KBM-7 (cell line): ENCODE measurements at regions not wholly inside any gene's neighbourhood (a gene's known extent, or its start where the extent isn't known, plus 50 kb on each side); places are given as distances from the start of the nearest gene placed in this dataset.
"Not testable (repeated sequence)": the region's sequence is repeated elsewhere in the genome, so short reads cannot be mapped to it uniquely, and the experiment has no call there.

Experiments used
- DNase-seq: peaks from one replicate; pipeline ENCODE4 v3.0.0-alpha.2; 2015
- in situ Hi-C: fragments of 300-500 bp; cut with MboI; formaldehyde crosslinking; loops from 2 replicates; pipeline ENCODE4 v1.14.3; 2020; ENCODE audit warnings: low sequenced_read_pairs, low pct_unique_long_range_greater_than_20kb, mixed read lengths

GRCh38 chr3:159861369-159861987 is 127.2 kb upstream of the IL12A start:
- in situ Hi-C loops, result no loop called here
- DNase-seq, result no peak

GRCh38 chr3:159865041-159865579 is 123.5 kb upstream of the IL12A start:
- no peak for DNase-seq

GRCh38 chr3:159866201-159866746 is 122.4 kb upstream of the IL12A start:
- in situ Hi-C loops, result no loop called here
- no peak for DNase-seq

More at GRCh38 chr3:159865041-159865579, 123.5 kb upstream of the IL12A start:
- in situ Hi-C loops, result no loop called here

GRCh38 chr3:159867372-159867771 is 121.3 kb upstream of the IL12A start:
- no peak for DNase-seq
- in situ Hi-C loops, result no loop called here

- in situ Hi-C loops, result no loop called here
These were observed 117.9 kb upstream of the IL12A start for GRCh38 chr3:159870723-159871122.

GRCh38 chr3:159872374-159873109 is 116.1 kb upstream of the IL12A start:
- in situ Hi-C loops, result no loop called here
- DNase-seq, result no peak

More at GRCh38 chr3:159870723-159871122, 117.9 kb upstream of the IL12A start:
- DNase-seq, result no peak

- in situ Hi-C loops, result no loop called here
- no peak for DNase-seq
These were observed 113.5 kb upstream of the IL12A start for GRCh38 chr3:159875116-159875515.

- no peak for DNase-seq
- in situ Hi-C loops, result no loop called here
These were observed 110.7 kb upstream of the IL12A start for GRCh38 chr3:159877924-159878323.

GRCh38 chr3:159879146-159879545 is 109.5 kb upstream of the IL12A start:
- DNase-seq, result no peak
- in situ Hi-C loops, result no loop called here

- in situ Hi-C loops, result no loop called here
- DNase-seq, result no peak
These were observed 109.0 kb upstream of the IL12A start for GRCh38 chr3:159879598-159879997.

- no peak for DNase-seq
- in situ Hi-C loops, result no loop called here
These were observed 107.4 kb upstream of the IL12A start for GRCh38 chr3:159881208-159881607.

GRCh38 chr3:159881828-159882309 is 106.8 kb upstream of the IL12A start:
- peak; percentile 54 for DNase-seq
- in situ Hi-C loops, result no loop called here

GRCh38 chr3:159882367-159882766 is 106.3 kb upstream of the IL12A start:
- no peak for DNase-seq
- in situ Hi-C loops, result no loop called here

GRCh38 chr3:159882790-159883779 is 105.5 kb upstream of the IL12A start:
- DNase-seq, result no peak
- in situ Hi-C loops, result no loop called here

- DNase-seq, result peak; percentile 78
These were observed 103.8 kb upstream of the IL12A start for GRCh38 chr3:159884661-159885402.

GRCh38 chr3:159886050-159886449 is 102.6 kb upstream of the IL12A start:
- in situ Hi-C loops, result no loop called here
- no peak for DNase-seq

More at GRCh38 chr3:159884661-159885402, 103.8 kb upstream of the IL12A start:
- in situ Hi-C loops, result no loop called here

- in situ Hi-C loops, DNase-seq: not testable (repeated sequence)
These were observed 102.1 kb upstream of the IL12A start for GRCh38 chr3:159886530-159886929.

GRCh38 chr3:159887168-159887567 is 101.5 kb upstream of the IL12A start:
- no peak for DNase-seq
- in situ Hi-C loops, result no loop called here
